K562 (cell line): ENCODE measurements at regions not wholly inside any gene's neighbourhood (a gene's known extent, or its start where the extent isn't known, plus 50 kb on each side); places are given as distances from the start of the nearest gene placed in this dataset.

Experiments
- ATAC-seq: fragments of 200-7000 bp; cut with Tn5 transposase; 3 replicates; pipeline ENCODE4 v1.9.1; 2020; ENCODE audit warnings: moderate library complexity
- BruUV-seq: library from RNA; stranded (reverse); fragments of 400-500 nt; replicated peaks from 2 replicates; lab custom pipeline; 2021; lab: Mats Ljungman, UMichigan
- CTCF ChIA-PET: fragments of 300-600 bp; formaldehyde crosslinking; extraction: SDS; loops from one replicate; lab custom pipeline; 2021; ENCODE audit warnings: low intra/inter-chr PET ratio; lab: Yijun Ruan, JAX
- POLR2A ChIA-PET: fragments of 300-600, 350-650 bp; sonication (Branson Sonifier 250); formaldehyde crosslinking; extraction: SDS; loops from one replicate; lab custom pipeline; 2021; ENCODE audit warnings: antibody characterized with exemption, inconsistent platforms; lab: Yijun Ruan, JAX
- DNase-seq, 4 experiments: peaks; one replicate each; pipeline versions ENCODE4 v3.0.0 to v3.0.0-alpha.2; 2011 to 2018; ENCODE audit warnings: low spot score in 3 of 4, mixed read lengths in 3 of 4; ENCODE audit errors: extremely low read depth in 1 of 4
- FAIRE-seq: peaks from 2 replicates; lab custom pipeline; 2011; peaks lifted over from hg19 to GRCh38; lab: Jason Lieb, UNC
- H2AFZ ChIP-seq: 2 replicates; pipeline ENCODE4 v1.6.0; 2011; ENCODE audit warnings: low read depth, low read length, control low read depth, inconsistent platforms
- H3K27ac ChIP-seq: fragments of 200-600 bp; 3 replicates; pipeline ENCODE4 v1.8.0; 2011; ENCODE audit warnings: low read depth, mild to moderate bottlenecking, control low read depth, inconsistent platforms, low read length, moderate library complexity, mixed read lengths; ENCODE audit errors: extremely low read depth
- H3K27me3 ChIP-seq, 2 experiments: fragments of 300-600 bp in 1 of 2; 2 replicates in 1 of 2; 3 replicates in 1 of 2; pipeline versions ENCODE4 v1.6.0 to v1.8.0; 2011; ENCODE audit warnings: inconsistent platforms in 2 of 2, low read length in 2 of 2, mild to moderate bottlenecking in 1 of 2, mixed read lengths in 1 of 2, moderate library complexity in 1 of 2; ENCODE audit not compliant: control insufficient read depth in 2 of 2, insufficient read depth in 2 of 2
- H3K36me3 ChIP-seq: fragments of 300-600 bp; 3 replicates; pipeline ENCODE4 v1.8.0; 2011; ENCODE audit warnings: mild to moderate bottlenecking, low read length, inconsistent platforms; ENCODE audit not compliant: control insufficient read depth, insufficient read depth
- H3K4me1 ChIP-seq, 2 experiments: fragments of 200-600 bp in 1 of 2; replicated peaks in 1 of 2; 2 replicates in 1 of 2; 3 replicates in 1 of 2; pipeline versions ENCODE4 v1.5.1 to v1.8.0; 2011; ENCODE audit warnings: inconsistent platforms in 2 of 2, low read length in 2 of 2, mild to moderate bottlenecking in 1 of 2, mixed read lengths in 1 of 2, moderate library complexity in 1 of 2; ENCODE audit not compliant: control insufficient read depth in 2 of 2, insufficient read depth in 2 of 2
- H3K4me2 ChIP-seq: 2 replicates; pipeline ENCODE4 v1.6.1; 2011; ENCODE audit warnings: low read length, control low read depth, inconsistent platforms, mixed read lengths; ENCODE audit not compliant: insufficient read depth
- H3K4me3 ChIP-seq: fragments of 200-600 bp; sonication (generic), shearing (Covaris generic); 2 replicates; pipeline ENCODE4 v1.5.1; 2016; ENCODE audit warnings: control low read depth, inconsistent platforms
- H3K79me2 ChIP-seq: fragments of 200-600 bp; 3 replicates; pipeline ENCODE4 v1.8.0; 2011; ENCODE audit warnings: low read length, inconsistent platforms; ENCODE audit not compliant: control insufficient read depth, insufficient read depth
- H3K9ac ChIP-seq, 2 experiments: 2 replicates each; pipeline versions ENCODE4 v1.6.0 to v1.6.1; 2011; ENCODE audit warnings: low read depth in 2 of 2, low read length in 2 of 2, control low read depth in 1 of 2, inconsistent platforms in 1 of 2, mild to moderate bottlenecking in 1 of 2, mixed read lengths in 1 of 2; ENCODE audit not compliant: insufficient read depth in 1 of 2
- H3K9me1 ChIP-seq: one replicate; pipeline ENCODE4 v1.6.0; 2011; ENCODE audit warnings: inconsistent platforms, mild to moderate bottlenecking, low read length, moderate library complexity; ENCODE audit not compliant: control insufficient read depth, insufficient read depth
- H3K9me3 ChIP-seq: replicated peaks from 2 replicates; pipeline ENCODE4 v1.5.1; 2011; ENCODE audit warnings: low read depth, low read length, inconsistent platforms; ENCODE audit not compliant: control insufficient read depth, insufficient read depth
- H4K20me1 ChIP-seq: replicated peaks from 2 replicates; pipeline ENCODE4 v1.6.1; 2011; ENCODE audit warnings: low read length, inconsistent platforms, mixed read lengths; ENCODE audit not compliant: control insufficient read depth, insufficient read depth
- CEBPB ChIP-seq: fragments of 450-650 bp; IDR thresholded peaks from 2 replicates; pipeline ENCODE4 v1.6.1; 2016; ENCODE audit warnings: missing genetic modification characterization, missing compliant biosample characterization
- FOSL1 ChIP-seq: fragments of 200-800 bp; sonication (Bioruptor generic); conservative IDR thresholded peaks from 2 replicates; pipeline ENCODE4 v1.6.1; 2016; ENCODE audit warnings: missing genetic modification characterization, missing compliant biosample characterization
- MGA ChIP-seq: fragments of 450-650 bp; IDR thresholded peaks from 2 replicates; pipeline ENCODE4 v1.6.1; 2016; ENCODE audit warnings: mild to moderate bottlenecking, moderate library complexity
- WGBS: fragments of 100-300 bp; shearing (Covaris generic); methylation state at CpG from one replicate; pipeline ENCODE4 v1.1.6; 2016; ENCODE audit warnings: low coverage, mixed read lengths; ENCODE audit not compliant: insufficient coverage; ENCODE audit errors: missing lambda C conversion rate; 5-methylcytosine and 5-hydroxymethylcytosine counted together
- in situ Hi-C: fragments of 300-500 bp; cut with MboI; formaldehyde crosslinking; loops from 4 replicates; pipeline ENCODE4 v1.15.0; 2018; ENCODE audit warnings: inconsistent platforms, mixed read lengths
- intact Hi-C: fragments of 100-400 bp; cut with micrococcal nuclease; formaldehyde crosslinking; loops from 2 replicates; pipeline ENCODE4 v1.14.2; 2022

- in situ Hi-C loops, result no loop called here
These were observed 69.2 kb upstream of the ADRA2C start for GRCh38 chr4:3697033-3697432.

GRCh38 chr4:3690551-3691152, 75.5 kb upstream of the ADRA2C start:
- 2% methylated on average over 21 of the region's 22 CpGs for whole genome bisulfite sequencing
- no peak overlapping the region for H3K4me3 ChIP-seq
- H3K9ac ChIP-seq, result no peak overlapping the region
- in situ Hi-C loops, result no loop called here
- peaks cover 31 to 48% of the 10 kb centered on the region in 2 experiments; a peak in 3 of 5 replicates for H3K27me3 ChIP-seq
- H3K27ac ChIP-seq, result no peak overlapping the region
- no peaks in the 10 kb centered on the region for H3K36me3 ChIP-seq
- FAIRE-seq, result no peak
- ChIA-PET POLR2A (interaction anchor here (0.6 kb wide), 1 partner anchor 49 kb away, joined by 3 read pairs; no protein-coding TSS in a partner anchor), CTCF (no interaction called here)
- H3K79me2 ChIP-seq, result no peaks in the 10 kb centered on the region
- no peak for DNase-seq
- no peaks in the 10 kb centered on the region for H3K9me1 ChIP-seq
- intact Hi-C loops, result no loop called here
- no peak overlapping the region for H2AFZ ChIP-seq
- no peak overlapping the region for H3K4me2 ChIP-seq
- H3K9me3 ChIP-seq, result no peaks in the 10 kb centered on the region
- ATAC-seq, result peak; percentile 35; the same call in 2 of the 3 replicates
- 0 out of 2 replicates have a peak, but pooled peaks cover 8% of the 10 kb centered on the region for H4K20me1 ChIP-seq
- H3K4me1 ChIP-seq, result 0 out of 5 replicates have a peak, but pooled peaks cover 0 to 4% of the 10 kb centered on the region in 2 experiments
- no TSS peak for BruUV-seq
- no peak for TF ChIP-seq MGA

More at GRCh38 chr4:3697033-3697432, 69.2 kb upstream of the ADRA2C start:
- TF ChIP-seq CEBPB (tag) (0 out of 2 replicates have a peak, but pooled peaks have one; percentile 25), FOSL1 (no peak)
- no peak overlapping the region for H3K4me2 ChIP-seq
- intact Hi-C loops, result no loop called here
- DNase-seq (no peak), FAIRE-seq (no peak), ATAC-seq (no peak)
- no peaks in the 10 kb centered on the region; a peak in 1 of 5 replicates for H3K4me1 ChIP-seq
- H3K4me3 ChIP-seq, result no peak overlapping the region
- H3K27me3 ChIP-seq, result peaks cover 0 to 16% of the 10 kb centered on the region in 2 experiments; a peak in 2 of 5 replicates
- H3K9ac ChIP-seq, result no peak overlapping the region
- CTCF ChIA-PET, result no interaction called here
- 0 out of 2 replicates have a peak, but pooled peaks cover 6% of the 10 kb centered on the region for H4K20me1 ChIP-seq
- no peaks in the 10 kb centered on the region for H3K9me3 ChIP-seq
- 0% methylated on average over 1 of the region's 1 CpG for WGBS
- H3K79me2 ChIP-seq, result no peaks in the 10 kb centered on the region
- POLR2A ChIA-PET, result no interaction called here
- no peak overlapping the region for H2AFZ ChIP-seq
- H3K9me1 ChIP-seq, result no peaks in the 10 kb centered on the region
- no peak overlapping the region for H3K27ac ChIP-seq
- BruUV-seq, result no TSS peak
- no peaks in the 10 kb centered on the region for H3K36me3 ChIP-seq
